Left ventricle myocardium superior (tissue), 1 donor: ENCODE measurements at regions not wholly inside any gene's neighbourhood (a gene's known extent, or its start where the extent isn't known, plus 50 kb on each side); places are given as distances from the start of the nearest gene placed in this dataset.

ENCODE experiments used
- ATAC-seq: fragments of 200-7000 bp; cut with Tn5 transposase; one replicate; pipeline ENCODE4 v1.9.1; 2020; ENCODE audit warnings: mild to moderate bottlenecking, moderate library complexity
- DNase-seq: peaks from one replicate; pipeline ENCODE4 v3.0.0-alpha.2; 2020
- intact Hi-C: fragments of 100-400 bp; cut with micrococcal nuclease; formaldehyde crosslinking; loops from one replicate; pipeline ENCODE4 v1.11.0; 2022
- donor health status: DM: no; HTN: yes; CAD: no; lungs with severe emphysema.

- ATAC-seq = no peak
- intact Hi-C loops = no loop called here
- no peak for DNase-seq
Measured at GRCh38 chr10:7033031-7033430, 377.8 kb downstream of the SFMBT2 start.

GRCh38 chr10:7030134-7030855 lies 380.5 kb downstream of the SFMBT2 start:
- no peak for DNase-seq
- intact Hi-C loops = no loop called here
- ATAC-seq = no peak

GRCh38 chr10:7029672-7030071 lies 381.2 kb downstream of the SFMBT2 start:
- ATAC-seq (no peak), DNase-seq (no peak)
- intact Hi-C loops = no loop called here

- intact Hi-C loops = no loop called here
- ATAC-seq = peak; percentile 52
- no peak for DNase-seq
Measured at GRCh38 chr10:7028809-7029166, 382.0 kb downstream of the SFMBT2 start.

GRCh38 chr10:7027913-7028808 lies 382.7 kb downstream of the SFMBT2 start:
- no peak for DNase-seq
- peak; percentile 66 for ATAC-seq
- intact Hi-C loops = no loop called here

- ATAC-seq = no peak
- DNase-seq = no peak
- intact Hi-C loops = no loop called here
Measured at GRCh38 chr10:7027237-7027912, 383.5 kb downstream of the SFMBT2 start.

GRCh38 chr10:7026818-7027217 lies 384.0 kb downstream of the SFMBT2 start:
- intact Hi-C loops = no loop called here
- ATAC-seq = no peak
- no peak for DNase-seq

- intact Hi-C loops = no loop called here
- no peak for ATAC-seq
- DNase-seq = no peak
Measured at GRCh38 chr10:7025296-7025695, 385.5 kb downstream of the SFMBT2 start.

GRCh38 chr10:7015457-7015856 lies 395.4 kb downstream of the SFMBT2 start:
- intact Hi-C loops = no loop called here
- no peak for DNase-seq
- ATAC-seq = no peak

GRCh38 chr10:7014721-7015120 lies 396.1 kb downstream of the SFMBT2 start:
- DNase-seq = no peak
- intact Hi-C loops = no loop called here
- no peak for ATAC-seq

GRCh38 chr10:7011994-7012393 lies 398.8 kb downstream of the SFMBT2 start:
- ATAC-seq = no peak
- intact Hi-C loops = no loop called here

GRCh38 chr10:7008645-7009044 lies 402.2 kb downstream of the SFMBT2 start:
- intact Hi-C loops = no loop called here
- DNase-seq = no peak
- no peak for ATAC-seq

More at GRCh38 chr10:7011994-7012393, 398.8 kb downstream of the SFMBT2 start:
- DNase-seq = no peak

- no peak for ATAC-seq
- intact Hi-C loops = no loop called here
- DNase-seq = no peak
Measured at GRCh38 chr10:7007600-7008190, 403.1 kb downstream of the SFMBT2 start.

- intact Hi-C loops = no loop called here
- ATAC-seq (no peak), DNase-seq (no peak)
Measured at GRCh38 chr10:7006566-7006965, 404.3 kb downstream of the SFMBT2 start.

- DNase-seq = no peak
- intact Hi-C loops = no loop called here
- no peak for ATAC-seq
Measured at GRCh38 chr10:7003831-7004395, 406.9 kb downstream of the SFMBT2 start.

- intact Hi-C loops = no loop called here
- DNase-seq (no peak), ATAC-seq (no peak)
Measured at GRCh38 chr10:7000061-7000460, 410.8 kb downstream of the SFMBT2 start.

- intact Hi-C loops = no loop called here
- ATAC-seq (no peak), DNase-seq (no peak)
Measured at GRCh38 chr10:6999232-6999925, 411.5 kb downstream of the SFMBT2 start.

- no peak for DNase-seq
- intact Hi-C loops = no loop called here
- ATAC-seq = no peak
Measured at GRCh38 chr10:6997509-6997908, 413.3 kb downstream of the SFMBT2 start.

- ATAC-seq = no peak
- intact Hi-C loops = no loop called here
Measured at GRCh38 chr10:6996431-6996830, 414.4 kb downstream of the SFMBT2 start.

More at GRCh38 chr10:6996431-6996830, 414.4 kb downstream of the SFMBT2 start:
- DNase-seq = no peak
